ENCODE measurements at regions not wholly inside any gene's neighbourhood (a gene's known extent, or its start where the extent isn't known, plus 50 kb on each side); places are given as distances from the start of the nearest gene placed in this dataset.
A peak's percentile ranks its signal among the peaks of the same experiment; 100 is the strongest.

- Histone ChIP-seq H3K27ac (no peak overlapping the region), H3K4me3 (no peak overlapping the region), H3K9me3 (no peaks in the 10 kb centered on the region), H3K27me3 (no peaks in the 10 kb centered on the region), H3K4me1 (no peaks in the 10 kb centered on the region), H3K36me3 (no peaks in the 10 kb centered on the region)
- DNase-seq = no peak
- TF ChIP-seq EP300 (IDR thresholded peaks at IDR 0.05) (no peak), POLR2AphosphoS5 (IDR thresholded peaks at IDR 0.05) (no peak), POLR2A (IDR thresholded peaks at IDR 0.05) (no peak)
- TF ChIP-seq, protein P1, sequence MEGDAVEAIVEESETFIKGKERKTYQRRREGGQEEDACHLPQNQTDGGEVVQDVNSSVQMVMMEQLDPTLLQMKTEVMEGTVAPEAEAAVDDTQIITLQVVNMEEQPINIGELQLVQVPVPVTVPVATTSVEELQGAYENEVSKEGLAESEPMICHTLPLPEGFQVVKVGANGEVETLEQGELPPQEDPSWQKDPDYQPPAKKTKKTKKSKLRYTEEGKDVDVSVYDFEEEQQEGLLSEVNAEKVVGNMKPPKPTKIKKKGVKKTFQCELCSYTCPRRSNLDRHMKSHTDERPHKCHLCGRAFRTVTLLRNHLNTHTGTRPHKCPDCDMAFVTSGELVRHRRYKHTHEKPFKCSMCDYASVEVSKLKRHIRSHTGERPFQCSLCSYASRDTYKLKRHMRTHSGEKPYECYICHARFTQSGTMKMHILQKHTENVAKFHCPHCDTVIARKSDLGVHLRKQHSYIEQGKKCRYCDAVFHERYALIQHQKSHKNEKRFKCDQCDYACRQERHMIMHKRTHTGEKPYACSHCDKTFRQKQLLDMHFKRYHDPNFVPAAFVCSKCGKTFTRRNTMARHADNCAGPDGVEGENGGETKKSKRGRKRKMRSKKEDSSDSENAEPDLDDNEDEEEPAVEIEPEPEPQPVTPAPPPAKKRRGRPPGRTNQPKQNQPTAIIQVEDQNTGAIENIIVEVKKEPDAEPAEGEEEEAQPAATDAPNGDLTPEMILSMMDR (IDR thresholded peaks at IDR 0.05) = no peak
- intact Hi-C loops (cut with DNase I) = no loop called here
Observed at GRCh38 chr1:95966866-95967265, 732.9 kb downstream of the RWDD3 start.

DNA sequence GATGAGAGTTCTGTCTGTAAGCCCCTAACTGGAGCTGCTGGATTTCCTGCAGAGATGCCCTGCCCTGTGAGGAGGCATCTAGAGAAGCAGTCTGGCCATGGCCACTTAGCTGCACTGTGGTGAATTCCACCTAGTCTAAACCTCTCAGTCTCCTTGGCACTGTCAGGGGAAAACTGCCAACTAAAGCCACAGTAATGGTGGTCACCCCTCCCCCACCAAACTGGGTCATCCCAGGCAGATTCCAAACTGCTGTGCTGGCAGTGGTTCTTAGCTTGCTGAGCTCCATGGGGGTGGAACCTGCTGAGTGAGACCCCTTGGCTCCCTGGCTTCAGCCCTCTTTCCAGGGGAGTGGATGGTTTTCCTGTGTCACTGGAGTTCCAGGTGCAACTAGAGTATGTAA lies 740.6 kb downstream of the RWDD3 start:
- no peaks in the 10 kb centered on the region for H3K36me3 ChIP-seq
- DNase-seq = no peak
- TF ChIP-seq EP300 (IDR thresholded peaks at IDR 0.05) (no peak), POLR2AphosphoS5 (IDR thresholded peaks at IDR 0.05) (no peak), POLR2A (IDR thresholded peaks at IDR 0.05) (no peak)
- TF ChIP-seq, protein P1 (IDR thresholded peaks at IDR 0.05) = no peak
- no peaks in the 10 kb centered on the region for H3K4me1 ChIP-seq
- no peak overlapping the region for H3K27ac ChIP-seq
- intact Hi-C loops (cut with DNase I) = no loop called here
- H3K4me3 ChIP-seq = no peak overlapping the region
- H3K9me3 ChIP-seq = no peaks in the 10 kb centered on the region
- no peaks in the 10 kb centered on the region for H3K27me3 ChIP-seq

DNA sequence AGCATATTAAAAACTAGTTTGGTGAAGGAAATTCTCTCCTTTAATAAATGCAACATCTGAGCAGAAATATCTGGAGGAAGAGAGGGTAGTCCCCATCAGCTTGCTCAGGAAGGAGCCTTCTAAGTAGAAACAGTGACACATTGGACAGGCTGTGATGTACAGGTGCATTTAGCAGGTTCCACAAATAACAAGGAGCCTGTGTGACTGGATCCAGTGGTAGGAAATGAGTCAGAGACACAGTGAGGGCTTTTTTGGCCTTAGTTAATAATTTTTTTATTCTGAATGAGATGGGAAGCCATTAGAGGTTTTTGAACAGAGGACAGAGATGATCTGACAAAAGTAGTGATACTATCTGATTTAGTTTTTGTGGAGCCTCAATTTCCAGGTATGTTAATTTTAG lies 738.9 kb upstream of the PTBP2 start:
- H3K27me3 ChIP-seq = no peaks in the 10 kb centered on the region

DNA sequence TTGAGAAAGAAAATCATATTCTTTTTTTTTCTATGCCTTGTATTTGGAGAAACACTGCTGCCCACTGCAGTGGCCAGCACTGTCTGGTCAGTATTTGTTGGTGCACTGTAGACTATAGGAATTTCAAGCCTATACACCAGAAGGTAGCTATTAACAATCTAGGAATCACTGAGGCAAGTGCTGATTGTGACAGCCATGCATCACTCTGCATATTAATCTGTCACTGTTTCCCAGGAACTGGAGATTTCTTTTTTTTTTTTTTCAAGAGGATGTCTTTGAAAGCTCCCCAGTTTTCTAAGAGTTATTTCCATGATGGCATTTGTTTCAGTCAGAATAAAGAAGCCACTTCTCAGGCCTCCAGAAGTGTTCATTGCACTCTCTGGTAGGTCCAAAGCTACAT lies 737.8 kb upstream of the PTBP2 start:
- no peaks in the 10 kb centered on the region for H3K36me3 ChIP-seq
- no peak overlapping the region for H3K4me3 ChIP-seq
- intact Hi-C loops (cut with DNase I) = no loop called here
- no peaks in the 10 kb centered on the region for H3K27me3 ChIP-seq
- TF ChIP-seq POLR2A (IDR thresholded peaks at IDR 0.05) = no peak
- TF ChIP-seq POLR2AphosphoS5 (IDR thresholded peaks at IDR 0.05) = no peak
- TF ChIP-seq, protein P1 (IDR thresholded peaks at IDR 0.05) = no peak
- TF ChIP-seq EP300 (IDR thresholded peaks at IDR 0.05) = no peak
- H3K4me1 ChIP-seq = peaks cover 0 to 16% (median 10%) of the 10 kb centered on the region in 4 donors
- DNase-seq = no peak
- H3K27ac ChIP-seq = no peak overlapping the region
- H3K9me3 ChIP-seq = no peaks in the 10 kb centered on the region

More for the DNA sequence above, 738.9 kb upstream of the PTBP2 start:
- no peak overlapping the region for H3K4me3 ChIP-seq
- H3K4me1 ChIP-seq = peaks cover 0 to 16% (median 10%) of the 10 kb centered on the region in 4 donors
- intact Hi-C loops (cut with DNase I) = no loop called here
- no peaks in the 10 kb centered on the region for H3K9me3 ChIP-seq
- DNase-seq = no peak
- no peak overlapping the region for H3K27ac ChIP-seq
- TF ChIP-seq EP300 (IDR thresholded peaks at IDR 0.05) = no peak
- TF ChIP-seq POLR2AphosphoS5 (IDR thresholded peaks at IDR 0.05) = no peak
- TF ChIP-seq, protein P1 (IDR thresholded peaks at IDR 0.05) = no peak
- no peak for TF ChIP-seq POLR2A (IDR thresholded peaks at IDR 0.05)
- no peaks in the 10 kb centered on the region for H3K36me3 ChIP-seq

GRCh38 chr1:95984798-95985374 lies 736.7 kb upstream of the PTBP2 start:
- no peak overlapping the region for H3K4me3 ChIP-seq
- DNase-seq = no peak
- H3K36me3 ChIP-seq = no peaks in the 10 kb centered on the region
- 42 to 58% methylated on average over 1 of the region's 1 CpG for WGBS, 2 donors
- intact Hi-C loops (cut with DNase I) = no loop called here
- H3K9me3 ChIP-seq = no peaks in the 10 kb centered on the region
- H3K27me3 ChIP-seq = no peaks in the 10 kb centered on the region
- H3K27ac ChIP-seq = no peak overlapping the region
- H3K4me1 ChIP-seq = peaks cover 0 to 16% (median 10%) of the 10 kb centered on the region in 4 donors
- TF ChIP-seq EP300 (IDR thresholded peaks at IDR 0.05) (peak in 1 of 4 donors; percentile 46), POLR2AphosphoS5 (IDR thresholded peaks at IDR 0.05) (peak; percentile 50 to 90 (median 73)), POLR2A (IDR thresholded peaks at IDR 0.05) (no peak)

Measured in sigmoid colon (tissue), 6 donors.